ENCODE measurements at regions not wholly inside any gene's neighbourhood (a gene's known extent, or its start where the extent isn't known, plus 50 kb on each side); places are given as distances from the start of the nearest gene placed in this dataset.

DNA sequence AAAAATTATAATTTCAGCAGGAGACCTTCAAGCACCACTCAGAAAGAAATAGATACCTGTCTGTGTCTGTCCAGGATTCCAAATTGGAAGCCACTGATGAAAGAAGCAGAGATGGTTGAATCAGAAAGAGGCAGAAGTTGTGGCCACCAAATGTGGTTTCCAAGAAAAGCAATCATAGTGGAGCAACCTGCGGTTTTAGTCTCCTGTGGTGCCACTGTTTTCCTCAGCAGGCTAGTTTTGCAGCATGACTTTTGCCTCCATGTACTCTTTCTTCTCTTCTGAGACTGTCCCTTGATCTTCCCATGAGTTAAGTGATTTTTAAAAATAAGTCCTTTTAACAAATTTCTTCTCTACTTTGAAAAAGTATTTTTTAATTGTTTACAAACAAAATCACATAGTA is 535.8 kb downstream of the CYLC2 start:
- TF ChIP-seq, protein P1, sequence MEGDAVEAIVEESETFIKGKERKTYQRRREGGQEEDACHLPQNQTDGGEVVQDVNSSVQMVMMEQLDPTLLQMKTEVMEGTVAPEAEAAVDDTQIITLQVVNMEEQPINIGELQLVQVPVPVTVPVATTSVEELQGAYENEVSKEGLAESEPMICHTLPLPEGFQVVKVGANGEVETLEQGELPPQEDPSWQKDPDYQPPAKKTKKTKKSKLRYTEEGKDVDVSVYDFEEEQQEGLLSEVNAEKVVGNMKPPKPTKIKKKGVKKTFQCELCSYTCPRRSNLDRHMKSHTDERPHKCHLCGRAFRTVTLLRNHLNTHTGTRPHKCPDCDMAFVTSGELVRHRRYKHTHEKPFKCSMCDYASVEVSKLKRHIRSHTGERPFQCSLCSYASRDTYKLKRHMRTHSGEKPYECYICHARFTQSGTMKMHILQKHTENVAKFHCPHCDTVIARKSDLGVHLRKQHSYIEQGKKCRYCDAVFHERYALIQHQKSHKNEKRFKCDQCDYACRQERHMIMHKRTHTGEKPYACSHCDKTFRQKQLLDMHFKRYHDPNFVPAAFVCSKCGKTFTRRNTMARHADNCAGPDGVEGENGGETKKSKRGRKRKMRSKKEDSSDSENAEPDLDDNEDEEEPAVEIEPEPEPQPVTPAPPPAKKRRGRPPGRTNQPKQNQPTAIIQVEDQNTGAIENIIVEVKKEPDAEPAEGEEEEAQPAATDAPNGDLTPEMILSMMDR (IDR thresholded peaks at IDR 0.05), result no peak
- Histone ChIP-seq H3K27me3 (replicated peaks; ENCODE audit: insufficient read depth) (no peaks in the 10 kb centered on the region), H3K4me1 (ENCODE audit: control insufficient read depth in 1 of 2, low read depth in 2 of 2) (no peaks in the 10 kb centered on the region), H3K4me3 (no peak overlapping the region), H3K36me3 (no peaks in the 10 kb centered on the region), H3K27ac (no peak overlapping the region), H3K9me3 (no peaks in the 10 kb centered on the region)
- no peak for DNase-seq (ENCODE audit: low spot score)
- no peak for ATAC-seq (ENCODE audit: insufficient number of reproducible peaks, low FRiP score, low read depth)

GRCh38 chr9:103533318-103533717 is 538.2 kb downstream of the CYLC2 start:
- no peak for ATAC-seq (ENCODE audit: insufficient number of reproducible peaks, low FRiP score, low read depth)
- Histone ChIP-seq H3K27ac (no peak overlapping the region), H3K4me3 (no peak overlapping the region), H3K4me1 (ENCODE audit: control insufficient read depth in 1 of 2, low read depth in 2 of 2) (no peaks in the 10 kb centered on the region), H3K9me3 (no peaks in the 10 kb centered on the region), H3K27me3 (replicated peaks; ENCODE audit: insufficient read depth) (no peaks in the 10 kb centered on the region), H3K36me3 (no peaks in the 10 kb centered on the region)
- no peak for DNase-seq (ENCODE audit: low spot score)
- TF ChIP-seq, protein P1 (IDR thresholded peaks at IDR 0.05), result no peak

DNA sequence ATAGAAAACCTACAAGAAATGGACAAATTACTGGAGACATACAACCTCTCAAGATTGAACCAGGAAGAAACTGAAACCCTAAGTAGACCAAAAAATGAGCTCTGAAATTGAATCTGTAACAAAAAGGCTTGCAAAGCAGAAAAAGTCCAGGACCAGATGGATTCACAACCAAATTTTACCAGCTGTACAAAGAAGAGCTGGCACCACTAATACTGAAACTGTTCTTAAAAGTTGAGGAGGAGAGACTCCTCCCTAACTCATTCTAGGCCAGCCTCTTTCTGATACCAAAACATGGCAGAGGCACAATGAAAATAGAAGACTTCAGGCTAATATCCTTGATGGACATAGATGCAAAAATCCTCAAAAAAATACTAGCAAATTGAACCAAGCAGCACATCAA is 542.3 kb downstream of the CYLC2 start:
- no peaks in the 10 kb centered on the region for H3K4me1 ChIP-seq (ENCODE audit: control insufficient read depth in 1 of 2, low read depth in 2 of 2)
- DNase-seq (ENCODE audit: low spot score) (no peak), ATAC-seq (ENCODE audit: insufficient number of reproducible peaks, low FRiP score, low read depth) (no peak)
- TF ChIP-seq, protein P1 (IDR thresholded peaks at IDR 0.05), result no peak
- H3K27ac ChIP-seq, result no peak overlapping the region
- H3K4me3 ChIP-seq, result no peak overlapping the region
- no peaks in the 10 kb centered on the region for H3K27me3 ChIP-seq (replicated peaks; ENCODE audit: insufficient read depth)
- no peaks in the 10 kb centered on the region for H3K9me3 ChIP-seq
- no peaks in the 10 kb centered on the region for H3K36me3 ChIP-seq

- Histone ChIP-seq H3K4me3 (no peak overlapping the region), H3K4me1 (ENCODE audit: control insufficient read depth in 1 of 2, low read depth in 2 of 2) (no peaks in the 10 kb centered on the region), H3K36me3 (no peaks in the 10 kb centered on the region), H3K9me3 (no peaks in the 10 kb centered on the region), H3K27me3 (replicated peaks; ENCODE audit: insufficient read depth) (no peaks in the 10 kb centered on the region), H3K27ac (no peak overlapping the region)
- DNase-seq (ENCODE audit: low spot score), result no peak
- TF ChIP-seq, protein P1 (IDR thresholded peaks at IDR 0.05), result no peak
- ATAC-seq (ENCODE audit: insufficient number of reproducible peaks, low FRiP score, low read depth), result no peak
These were observed 548.8 kb upstream of the SMC2 start for GRCh38 chr9:103545260-103545659.

DNA sequence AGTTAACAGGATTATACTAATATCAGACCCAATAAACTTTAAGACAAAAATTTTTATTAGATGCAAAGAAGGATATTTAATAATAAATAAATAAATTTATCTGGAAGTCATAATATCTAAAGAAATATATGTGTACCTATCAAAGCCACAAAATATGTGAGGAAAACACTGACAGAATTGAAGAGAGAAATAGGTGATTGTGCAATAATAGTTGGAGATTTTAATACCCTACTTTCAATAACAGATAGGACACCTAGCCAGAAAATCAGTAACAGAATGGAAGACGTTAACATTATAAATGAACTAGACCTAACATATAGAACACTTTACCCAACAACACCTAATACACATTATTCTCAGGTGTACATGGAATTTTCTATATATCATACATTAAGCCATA is 541.4 kb upstream of the SMC2 start:
- Histone ChIP-seq H3K4me3 (no peak overlapping the region), H3K4me1 (ENCODE audit: control insufficient read depth in 1 of 2, low read depth in 2 of 2) (no peaks in the 10 kb centered on the region), H3K9me3 (no peaks in the 10 kb centered on the region), H3K36me3 (no peaks in the 10 kb centered on the region), H3K27ac (no peak overlapping the region), H3K27me3 (replicated peaks; ENCODE audit: insufficient read depth) (no peaks in the 10 kb centered on the region)
- TF ChIP-seq, protein P1 (IDR thresholded peaks at IDR 0.05), result no peak
- ATAC-seq (ENCODE audit: insufficient number of reproducible peaks, low FRiP score, low read depth), result no peak
- DNase-seq (ENCODE audit: low spot score), result no peak

Measured in thoracic aorta (tissue), 2 donors.